Right lobe of liver (tissue), 6 donors: ENCODE measurements at regions not wholly inside any gene's neighbourhood (a gene's known extent, or its start where the extent isn't known, plus 50 kb on each side); places are given as distances from the start of the nearest gene placed in this dataset.

ENCODE experiments used
- ATAC-seq, 4 donors: fragments of 200-7000 bp; cut with Tn5 transposase; one replicate each; pipeline ENCODE4 v1.9.1; 2020; ENCODE audit warnings: mild to moderate bottlenecking in 4 of 4, moderate library complexity in 4 of 4
- DNase-seq, 3 donors: peaks; one replicate each; pipeline ENCODE4 v3.0.0-alpha.2; 2020
- H3K27ac ChIP-seq, 3 donors: fragments of 200-600 bp; one replicate each; pipeline ENCODE4 v1.8.0; 2022
- H3K27me3 ChIP-seq, 2 donors: fragments of 200-600 bp; one replicate each; pipeline ENCODE4 v1.8.0; 2022
- H3K36me3 ChIP-seq, 4 donors: fragments of 200-600 bp; sonication (generic) in 1 of 4; one replicate each; pipeline versions ENCODE4 v1.5.1 to v1.8.0; 2017 to 2022; ENCODE audit warnings: control low read depth in 1 of 4
- H3K4me1 ChIP-seq, 4 donors: fragments of 200-600 bp; sonication (generic) in 1 of 4; one replicate each; pipeline versions ENCODE4 v1.5.1 to v1.8.0; 2017 to 2022; ENCODE audit warnings: control low read depth in 1 of 4
- H3K4me3 ChIP-seq, 3 donors: fragments of 200-600 bp; one replicate each; pipeline ENCODE4 v1.8.0; 2022
- H3K9me3 ChIP-seq, 4 donors: fragments of 200-600 bp; sonication (generic) in 1 of 4; one replicate each; pipeline versions ENCODE4 v1.5.1 to v1.8.0; 2017 to 2022; ENCODE audit warnings: control low read depth in 1 of 4
- CTCF ChIP-seq, 4 donors: fragments of 200-600 bp in 3 of 4; fragments of 450-650 bp in 1 of 4; IDR thresholded peaks; one replicate each; pipeline versions ENCODE4 v1.5.1 to v1.8.0; 2016 to 2022; ENCODE audit warnings: antibody characterized with exemption in 4 of 4, mild to moderate bottlenecking in 2 of 4
- POLR2A ChIP-seq: fragments of 450-650 bp; IDR thresholded peaks from one replicate; pipeline ENCODE4 v1.6.1; 2017; ENCODE audit warnings: antibody characterized with exemption, mild to moderate bottlenecking
- WGBS: methylation state at CpG from one replicate; pipeline ENCODE4 v1.1.6; 2018; ENCODE audit warnings: low coverage, low lambda C conversion rate; ENCODE audit not compliant: insufficient coverage; ENCODE audit errors: missing lambda C conversion rate; 5-methylcytosine and 5-hydroxymethylcytosine counted together
- intact Hi-C, 2 donors: fragments of 100-400 bp; cut with DNase I; formaldehyde crosslinking; loops; one replicate each; pipeline versions ENCODE4 v1.11.2 to v1.14.1; 2022
- donor health status: DM: no; HTN: yes; CAD: no.
- donor health status: DM: no; HTN: no; CAD: no.
- donor health status: DM: no; HTN: no; CAD: no.
- donor health status: DM: no; HTN: yes; CAD: no.
- donor health status: DM: no; HTN: yes; CAD: no.

- intact Hi-C loops: loop anchor here in 1 of 2 donors (10.0 kb wide), 1 partner anchor 315 kb away; the partner anchor contains the start of gene EDN1
- 64% methylated on average over 3 of the region's 3 CpGs for WGBS
- no peaks in the 10 kb centered on the region for H3K36me3 ChIP-seq
Measured at GRCh38 chr6:12609751-12610150, 106.8 kb upstream of the PHACTR1 start.

GRCh38 chr6:12610862-12611261, 105.7 kb upstream of the PHACTR1 start:
- no peak overlapping the region for H3K4me3 ChIP-seq
- TF ChIP-seq CTCF (IDR thresholded peaks at IDR 0.05): no peak
- no peak for TF ChIP-seq POLR2A
- WGBS: 65% methylated on average over 4 of the region's 5 CpGs
- no peaks in the 10 kb centered on the region for H3K27me3 ChIP-seq
- no peaks in the 10 kb centered on the region for H3K36me3 ChIP-seq
- no peak for ATAC-seq
- no peaks in the 10 kb centered on the region for H3K9me3 ChIP-seq
- no peak for DNase-seq
- no peaks in the 10 kb centered on the region for H3K4me1 ChIP-seq
- intact Hi-C loops: no loop called here
- H3K27ac ChIP-seq: no peak overlapping the region

More at GRCh38 chr6:12609751-12610150, 106.8 kb upstream of the PHACTR1 start:
- no peak for TF ChIP-seq CTCF (IDR thresholded peaks at IDR 0.05)
- TF ChIP-seq POLR2A: no peak
- DNase-seq (no peak), ATAC-seq (no peak)
- H3K9me3 ChIP-seq: no peaks in the 10 kb centered on the region
- no peaks in the 10 kb centered on the region for H3K27me3 ChIP-seq
- no peak overlapping the region for H3K27ac ChIP-seq
- H3K4me1 ChIP-seq: no peaks in the 10 kb centered on the region
- no peak overlapping the region for H3K4me3 ChIP-seq

GRCh38 chr6:12613811-12614210, 102.8 kb upstream of the PHACTR1 start:
- Histone ChIP-seq H3K4me1 (no peaks in the 10 kb centered on the region), H3K36me3 (no peaks in the 10 kb centered on the region), H3K4me3 (no peak overlapping the region), H3K9me3 (no peaks in the 10 kb centered on the region), H3K27ac (no peak overlapping the region), H3K27me3 (no peaks in the 10 kb centered on the region)
- ATAC-seq (no peak), DNase-seq (no peak)
- WGBS: 66% methylated on average over 8 of the region's 8 CpGs
- intact Hi-C loops: no loop called here
- TF ChIP-seq POLR2A (no peak), CTCF (IDR thresholded peaks at IDR 0.05) (no peak)

GRCh38 chr6:12614456-12614855, 102.1 kb upstream of the PHACTR1 start:
- DNase-seq (no peak), ATAC-seq (no peak)
- Histone ChIP-seq H3K4me3 (no peak overlapping the region), H3K36me3 (no peaks in the 10 kb centered on the region), H3K9me3 (no peaks in the 10 kb centered on the region), H3K27ac (no peak overlapping the region), H3K27me3 (no peaks in the 10 kb centered on the region), H3K4me1 (no peaks in the 10 kb centered on the region)
- intact Hi-C loops: no loop called here
- WGBS: 72% methylated on average over 6 of the region's 6 CpGs
- TF ChIP-seq CTCF (IDR thresholded peaks at IDR 0.05) (no peak), POLR2A (no peak)

GRCh38 chr6:12618296-12618695, 98.3 kb upstream of the PHACTR1 start:
- Histone ChIP-seq H3K4me1 (no peaks in the 10 kb centered on the region), H3K27me3 (no peaks in the 10 kb centered on the region), H3K27ac (no peak overlapping the region), H3K9me3 (no peaks in the 10 kb centered on the region), H3K4me3 (no peak overlapping the region), H3K36me3 (no peaks in the 10 kb centered on the region)
- ATAC-seq (no peak), DNase-seq (no peak)
- WGBS: 79% methylated on average over 2 of the region's 6 CpGs
- intact Hi-C loops: no loop called here
- TF ChIP-seq POLR2A (no peak), CTCF (IDR thresholded peaks at IDR 0.05) (no peak)
